GM19238 (cell line): ENCODE measurements at regions not wholly inside any gene's neighbourhood (a gene's known extent, or its start where the extent isn't known, plus 50 kb on each side); places are given as distances from the start of the nearest gene placed in this dataset.
"Not testable (repeated sequence)": the region's sequence is repeated elsewhere in the genome, so short reads cannot be mapped to it uniquely, and the experiment has no call there.

ENCODE experiments used
- DNase-seq: peaks from one replicate; pipeline ENCODE4 v3.0.0; 2011; ENCODE audit warnings: low spot score; ENCODE audit not compliant: insufficient read length

- DNase-seq, result no peak
Measured at GRCh38 chr3:64438066-64438465, 212.8 kb upstream of the PRICKLE2 start.

GRCh38 chr3:64437131-64437530 is 211.9 kb upstream of the PRICKLE2 start:
- no peak for DNase-seq

GRCh38 chr3:64435023-64435422 is 209.8 kb upstream of the PRICKLE2 start:
- DNase-seq, result not testable (repeated sequence)

- no peak for DNase-seq
Measured at GRCh38 chr3:64432870-64433269, 207.6 kb upstream of the PRICKLE2 start.

GRCh38 chr3:64431526-64432091 is 206.3 kb upstream of the PRICKLE2 start:
- no peak for DNase-seq

- no peak for DNase-seq
Measured at GRCh38 chr3:64427671-64428070, 202.4 kb upstream of the PRICKLE2 start.

- DNase-seq, result no peak
Measured at GRCh38 chr3:64426551-64426950, 201.3 kb upstream of the PRICKLE2 start.

GRCh38 chr3:64422932-64423331 is 197.7 kb upstream of the PRICKLE2 start:
- DNase-seq, result no peak

GRCh38 chr3:64422192-64422591 is 196.9 kb upstream of the PRICKLE2 start:
- no peak for DNase-seq

GRCh38 chr3:64417816-64418215 is 192.6 kb upstream of the PRICKLE2 start:
- DNase-seq, result no peak

- no peak for DNase-seq
Measured at GRCh38 chr3:64414043-64414442, 188.8 kb upstream of the PRICKLE2 start.

GRCh38 chr3:64411101-64411500 is 185.8 kb upstream of the PRICKLE2 start:
- no peak for DNase-seq

GRCh38 chr3:64410226-64410625 is 185.0 kb upstream of the PRICKLE2 start:
- no peak for DNase-seq

GRCh38 chr3:64408770-64409169 is 183.5 kb upstream of the PRICKLE2 start:
- DNase-seq, result no peak

GRCh38 chr3:64406271-64406670 is 181.0 kb upstream of the PRICKLE2 start:
- no peak for DNase-seq

- no peak for DNase-seq
Measured at GRCh38 chr3:64405211-64405835, 180.1 kb upstream of the PRICKLE2 start.

- no peak for DNase-seq
Measured at GRCh38 chr3:64400706-64401105, 175.4 kb upstream of the PRICKLE2 start.

GRCh38 chr3:64399205-64399800 is 174.0 kb upstream of the PRICKLE2 start:
- DNase-seq, result peak; percentile 3

GRCh38 chr3:64398476-64398875 is 173.2 kb upstream of the PRICKLE2 start:
- DNase-seq, result no peak

GRCh38 chr3:64398006-64398405 is 172.7 kb upstream of the PRICKLE2 start:
- no peak for DNase-seq

- DNase-seq, result no peak
Measured at GRCh38 chr3:64397573-64397972, 172.3 kb upstream of the PRICKLE2 start.

GRCh38 chr3:64395490-64395889 is 170.2 kb upstream of the PRICKLE2 start:
- DNase-seq, result no peak

GRCh38 chr3:64393193-64393592 is 167.9 kb upstream of the PRICKLE2 start:
- DNase-seq, result no peak
